GM12878 (cell line): ENCODE measurements at regions not wholly inside any gene's neighbourhood (a gene's known extent, or its start where the extent isn't known, plus 50 kb on each side); places are given as distances from the start of the nearest gene placed in this dataset.

ENCODE experiments used
- ATAC-seq: fragments of 200-7000 bp; cut with Tn5 transposase; 3 replicates; pipeline ENCODE4 v1.9.1; 2020; ENCODE audit warnings: mild to moderate bottlenecking, moderate library complexity
- BruUV-seq: library from RNA; stranded (reverse); fragments of 400-500 nt; replicated peaks from 2 replicates; lab custom pipeline; 2021; lab: Mats Ljungman, UMichigan
- CTCF ChIA-PET: fragments of 300-600 bp; sonication (Branson Sonifier 250); formaldehyde crosslinking; extraction: SDS; loops from one replicate; lab custom pipeline; 2021; ENCODE audit warnings: inconsistent platforms; lab: Yijun Ruan, JAX
- POLR2A ChIA-PET: fragments of 350-600 bp; formaldehyde crosslinking; extraction: SDS; loops from one replicate; lab custom pipeline; 2021; ENCODE audit warnings: inconsistent platforms; lab: Charles Lee
- RAD21 ChIA-PET: fragments of 300-600 bp; sonication (Branson Sonifier 250); formaldehyde crosslinking; loops from one replicate; lab custom pipeline; 2023; ENCODE audit warnings: antibody characterized with exemption; ENCODE audit not compliant: unreplicated experiment; lab: Charles Lee
- SMC1A ChIA-PET: fragments of 300-600 bp; sonication (Branson Sonifier 250); formaldehyde crosslinking; loops from one replicate; lab custom pipeline; 2023; ENCODE audit not compliant: unreplicated experiment, uncharacterized antibody; lab: Charles Lee
- DNase-seq: peaks from one replicate; pipeline ENCODE4 v3.0.0-alpha.2; 2011; ENCODE audit warnings: low read depth, low spot score
- FAIRE-seq: peaks from 3 replicates; lab custom pipeline; 2011; peaks lifted over from hg19 to GRCh38; lab: Jason Lieb, UNC
- H2AFZ ChIP-seq: 2 replicates; pipeline ENCODE4 v1.6.0; 2011; ENCODE audit warnings: low read depth, low read length, control low read depth; ENCODE audit not compliant: control insufficient read depth
- H3K27ac ChIP-seq: 2 replicates; pipeline ENCODE4 v1.5.1; 2011; ENCODE audit warnings: control low read depth; ENCODE audit not compliant: control insufficient read depth, insufficient read depth
- H3K27me3 ChIP-seq, 2 experiments: replicated peaks in 1 of 2; 2 replicates each; pipeline versions ENCODE4 v1.6.0 to v1.6.1; 2011; ENCODE audit warnings: low read length in 1 of 2; ENCODE audit not compliant: control insufficient read depth in 2 of 2, insufficient read depth in 2 of 2
- H3K36me3 ChIP-seq, 2 experiments: 2 replicates each; pipeline ENCODE4 v1.5.1; 2011; ENCODE audit warnings: low read length in 1 of 2; ENCODE audit not compliant: control insufficient read depth in 2 of 2, insufficient read depth in 2 of 2
- H3K4me1 ChIP-seq: 2 replicates; pipeline ENCODE4 v1.6.1; 2011; ENCODE audit warnings: mild to moderate bottlenecking, low read length, moderate library complexity, mixed read lengths; ENCODE audit not compliant: control insufficient read depth, insufficient read depth
- H3K4me2 ChIP-seq: 2 replicates; pipeline ENCODE4 v1.6.0; 2011; ENCODE audit warnings: control low read depth; ENCODE audit not compliant: control insufficient read depth, insufficient read depth
- H3K4me3 ChIP-seq: fragments of 200-600 bp; sonication (generic); 2 replicates; pipeline ENCODE4 v1.5.1; 2016
- H3K79me2 ChIP-seq: 2 replicates; pipeline ENCODE4 v1.6.0; 2011; ENCODE audit warnings: low read length; ENCODE audit not compliant: control insufficient read depth, insufficient read depth
- H3K9ac ChIP-seq: 2 replicates; pipeline ENCODE4 v1.8.0; 2011; ENCODE audit warnings: low read length, control low read depth, mixed read lengths; ENCODE audit not compliant: control insufficient read depth, insufficient read depth
- H3K9me3 ChIP-seq: replicated peaks from 3 replicates; pipeline ENCODE4 v1.5.1; 2011; ENCODE audit warnings: mild to moderate bottlenecking, low read length; ENCODE audit not compliant: control insufficient read depth, insufficient read depth
- H4K20me1 ChIP-seq: 2 replicates; pipeline ENCODE4 v1.6.0; 2011; ENCODE audit not compliant: control insufficient read depth, insufficient read depth
- CBFB ChIP-seq: IDR thresholded peaks from 2 replicates; pipeline ENCODE4 v1.6.1; 2016; ENCODE audit warnings: antibody characterized with exemption, low read depth
- IKZF2 ChIP-seq, 2 experiments: fragments of 450-650 bp; IDR thresholded peaks; 2 replicates each; pipeline ENCODE4 v1.6.1; 2017; ENCODE audit warnings: mild to moderate bottlenecking in 2 of 2, moderate library complexity in 2 of 2
- LARP7 ChIP-seq: fragments of 450-650 bp; IDR thresholded peaks from 2 replicates; pipeline ENCODE4 v1.6.1; 2017; ENCODE audit warnings: mild to moderate bottlenecking
- MYC ChIP-seq: IDR thresholded peaks from 2 replicates; pipeline ENCODE4 v1.6.1; 2011; ENCODE audit warnings: mild to moderate bottlenecking, low read length, moderate library complexity, inconsistent platforms; ENCODE audit not compliant: insufficient read depth, insufficient replicate concordance, insufficient read length, severe bottlenecking
- NFYA ChIP-seq: IDR thresholded peaks from 2 replicates; pipeline ENCODE4 v1.6.1; 2011; ENCODE audit warnings: low read depth, mild to moderate bottlenecking, low read length, improper control_type of control experiment, borderline replicate concordance
- NR2C1 ChIP-seq: fragments of 450-650 bp; IDR thresholded peaks from 2 replicates; pipeline ENCODE4 v1.6.1; 2017; ENCODE audit warnings: antibody characterized with exemption, mild to moderate bottlenecking, moderate library complexity
- POLR2A ChIP-seq: IDR thresholded peaks from 2 replicates; pipeline ENCODE4 v1.6.1; 2011; ENCODE audit warnings: low read depth, mild to moderate bottlenecking, low read length
- RFX5 ChIP-seq: IDR thresholded peaks from 2 replicates; pipeline ENCODE4 v1.6.1; 2011; ENCODE audit warnings: low read depth, low read length, improper control_type of control experiment
- RUNX3 ChIP-seq: IDR thresholded peaks from 2 replicates; pipeline ENCODE4 v1.6.1; 2012; ENCODE audit warnings: low read length, inconsistent platforms
- SMC3 ChIP-seq: IDR thresholded peaks from 2 replicates; pipeline ENCODE4 v1.6.1; 2011; ENCODE audit warnings: low read length, improper control_type of control experiment, borderline replicate concordance
- WGBS: methylation state at CpG from one replicate; pipeline ENCODE4 v1.1.6; 2016; ENCODE audit warnings: low lambda C conversion rate; ENCODE audit not compliant: insufficient replicate concordance, insufficient coverage; ENCODE audit errors: missing lambda C conversion rate; 5-methylcytosine and 5-hydroxymethylcytosine counted together
- in situ Hi-C: fragments of 300-500 bp; cut with MboI; formaldehyde crosslinking; loops from 9 replicates; pipeline ENCODE4 v1.14.3; 2018; ENCODE audit warnings: mixed read lengths
- intact Hi-C: fragments of 100-400 bp; cut with micrococcal nuclease; formaldehyde crosslinking; loops from one replicate; pipeline ENCODE4 v1.14.2; 2022; ENCODE audit not compliant: unreplicated experiment
- TF ChIP-seq, protein P1 (sequence below): IDR thresholded peaks from 2 replicates; pipeline ENCODE4 v1.6.1; 2012; ENCODE audit warnings: low read depth, low read length, improper control_type of control experiment
- TF ChIP-seq, protein P2 (sequence below): fragments of 150-350 bp; IDR thresholded peaks from 2 replicates; pipeline ENCODE4 v1.6.1; 2016; ENCODE audit warnings: low read depth, low read length
- TF ChIP-seq, protein P3 (sequence below): fragments of 450-650 bp; IDR thresholded peaks from 2 replicates; pipeline ENCODE4 v1.6.1; 2016; ENCODE audit warnings: mild to moderate bottlenecking
- TF ChIP-seq, protein P4 (sequence below): fragments of 450-650 bp; conservative IDR thresholded peaks from 2 replicates; pipeline ENCODE4 v1.6.1; 2017; ENCODE audit warnings: mild to moderate bottlenecking, moderate library complexity

DNA sequence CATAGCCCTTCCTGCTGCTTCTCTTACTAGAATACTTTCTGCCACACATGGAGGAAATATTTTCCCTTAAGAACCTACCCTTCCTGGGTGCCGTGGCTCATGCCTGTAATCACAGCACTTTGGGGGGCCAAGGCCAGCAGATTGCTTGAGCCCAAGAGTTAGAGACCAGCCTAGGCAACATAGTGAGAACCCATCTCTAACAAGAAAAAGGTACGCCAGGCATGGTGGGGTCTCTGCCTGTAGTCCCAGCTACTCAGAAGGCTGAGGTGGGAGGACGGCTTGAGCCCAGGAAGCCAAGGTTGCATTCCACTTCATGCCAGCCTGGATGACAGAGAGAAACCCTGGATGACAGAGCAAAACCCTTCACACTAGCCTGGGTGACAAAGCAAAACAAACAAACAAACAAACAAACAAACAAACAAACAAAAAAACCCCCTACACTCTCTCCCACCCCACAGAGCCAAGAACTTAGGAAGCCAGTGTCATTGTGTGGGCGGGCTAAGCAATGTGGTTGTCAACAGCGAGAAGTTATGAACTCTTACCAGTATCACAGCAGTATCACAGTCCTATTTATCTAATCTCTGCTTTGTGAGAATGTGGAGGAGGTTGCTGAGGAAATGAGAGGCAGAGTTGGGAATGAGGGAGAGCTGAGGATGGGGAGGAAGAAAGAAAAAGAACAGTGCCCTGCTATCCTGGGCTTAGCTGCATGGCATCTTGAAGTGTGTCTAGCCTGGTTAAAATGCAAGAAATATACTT, 53.8 kb upstream of the CLEC14A start:
- 10% methylated on average over 5 of the region's 5 CpGs for WGBS
- no peak for DNase-seq
- no peak for FAIRE-seq
- ChIA-PET SMC1A (no interaction called here), CTCF (no interaction called here), POLR2A (no interaction called here), RAD21 (no interaction called here)
- BruUV-seq, result no TSS peak
- H3K27ac ChIP-seq, result no peak overlapping the region
- no peaks in the 10 kb centered on the region for H3K79me2 ChIP-seq
- intact Hi-C loops (no loop called here), in situ Hi-C loops (no loop called here)
- H2AFZ ChIP-seq, result no peak overlapping the region
- no peaks in the 10 kb centered on the region for H3K36me3 ChIP-seq
- H4K20me1 ChIP-seq, result no peaks in the 10 kb centered on the region
- H3K4me3 ChIP-seq, result no peak overlapping the region
- H3K9me3 ChIP-seq, result no peaks in the 10 kb centered on the region
- no peak for TF ChIP-seq NR2C1
- TF ChIP-seq RFX5, result no peak
- no peak for TF ChIP-seq SMC3
- TF ChIP-seq POLR2A, result no peak
- no peak for TF ChIP-seq NFYA
- TF ChIP-seq IKZF2 (IDR thresholded peaks at IDR 0.05), result no peak
- TF ChIP-seq, protein P1, sequence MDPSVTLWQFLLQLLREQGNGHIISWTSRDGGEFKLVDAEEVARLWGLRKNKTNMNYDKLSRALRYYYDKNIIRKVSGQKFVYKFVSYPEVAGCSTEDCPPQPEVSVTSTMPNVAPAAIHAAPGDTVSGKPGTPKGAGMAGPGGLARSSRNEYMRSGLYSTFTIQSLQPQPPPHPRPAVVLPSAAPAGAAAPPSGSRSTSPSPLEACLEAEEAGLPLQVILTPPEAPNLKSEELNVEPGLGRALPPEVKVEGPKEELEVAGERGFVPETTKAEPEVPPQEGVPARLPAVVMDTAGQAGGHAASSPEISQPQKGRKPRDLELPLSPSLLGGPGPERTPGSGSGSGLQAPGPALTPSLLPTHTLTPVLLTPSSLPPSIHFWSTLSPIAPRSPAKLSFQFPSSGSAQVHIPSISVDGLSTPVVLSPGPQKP, result no peak
- no peak for TF ChIP-seq RUNX3
- TF ChIP-seq, protein P2, sequence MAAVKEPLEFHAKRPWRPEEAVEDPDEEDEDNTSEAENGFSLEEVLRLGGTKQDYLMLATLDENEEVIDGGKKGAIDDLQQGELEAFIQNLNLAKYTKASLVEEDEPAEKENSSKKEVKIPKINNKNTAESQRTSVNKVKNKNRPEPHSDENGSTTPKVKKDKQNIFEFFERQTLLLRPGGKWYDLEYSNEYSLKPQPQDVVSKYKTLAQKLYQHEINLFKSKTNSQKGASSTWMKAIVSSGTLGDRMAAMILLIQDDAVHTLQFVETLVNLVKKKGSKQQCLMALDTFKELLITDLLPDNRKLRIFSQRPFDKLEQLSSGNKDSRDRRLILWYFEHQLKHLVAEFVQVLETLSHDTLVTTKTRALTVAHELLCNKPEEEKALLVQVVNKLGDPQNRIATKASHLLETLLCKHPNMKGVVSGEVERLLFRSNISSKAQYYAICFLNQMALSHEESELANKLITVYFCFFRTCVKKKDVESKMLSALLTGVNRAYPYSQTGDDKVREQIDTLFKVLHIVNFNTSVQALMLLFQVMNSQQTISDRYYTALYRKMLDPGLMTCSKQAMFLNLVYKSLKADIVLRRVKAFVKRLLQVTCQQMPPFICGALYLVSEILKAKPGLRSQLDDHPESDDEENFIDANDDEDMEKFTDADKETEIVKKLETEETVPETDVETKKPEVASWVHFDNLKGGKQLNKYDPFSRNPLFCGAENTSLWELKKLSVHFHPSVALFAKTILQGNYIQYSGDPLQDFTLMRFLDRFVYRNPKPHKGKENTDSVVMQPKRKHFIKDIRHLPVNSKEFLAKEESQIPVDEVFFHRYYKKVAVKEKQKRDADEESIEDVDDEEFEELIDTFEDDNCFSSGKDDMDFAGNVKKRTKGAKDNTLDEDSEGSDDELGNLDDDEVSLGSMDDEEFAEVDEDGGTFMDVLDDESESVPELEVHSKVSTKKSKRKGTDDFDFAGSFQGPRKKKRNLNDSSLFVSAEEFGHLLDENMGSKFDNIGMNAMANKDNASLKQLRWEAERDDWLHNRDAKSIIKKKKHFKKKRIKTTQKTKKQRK, result no peak
- TF ChIP-seq MYC, result no peak
- TF ChIP-seq, protein P3, sequence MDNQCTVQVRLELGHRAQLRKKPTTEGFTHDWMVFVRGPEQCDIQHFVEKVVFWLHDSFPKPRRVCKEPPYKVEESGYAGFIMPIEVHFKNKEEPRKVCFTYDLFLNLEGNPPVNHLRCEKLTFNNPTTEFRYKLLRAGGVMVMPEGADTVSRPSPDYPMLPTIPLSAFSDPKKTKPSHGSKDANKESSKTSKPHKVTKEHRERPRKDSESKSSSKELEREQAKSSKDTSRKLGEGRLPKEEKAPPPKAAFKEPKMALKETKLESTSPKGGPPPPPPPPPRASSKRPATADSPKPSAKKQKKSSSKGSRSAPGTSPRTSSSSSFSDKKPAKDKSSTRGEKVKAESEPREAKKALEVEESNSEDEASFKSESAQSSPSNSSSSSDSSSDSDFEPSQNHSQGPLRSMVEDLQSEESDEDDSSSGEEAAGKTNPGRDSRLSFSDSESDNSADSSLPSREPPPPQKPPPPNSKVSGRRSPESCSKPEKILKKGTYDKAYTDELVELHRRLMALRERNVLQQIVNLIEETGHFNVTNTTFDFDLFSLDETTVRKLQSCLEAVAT, result no peak
- TF ChIP-seq LARP7, result no peak
- no peak for TF ChIP-seq CBFB
- TF ChIP-seq, protein P4, sequence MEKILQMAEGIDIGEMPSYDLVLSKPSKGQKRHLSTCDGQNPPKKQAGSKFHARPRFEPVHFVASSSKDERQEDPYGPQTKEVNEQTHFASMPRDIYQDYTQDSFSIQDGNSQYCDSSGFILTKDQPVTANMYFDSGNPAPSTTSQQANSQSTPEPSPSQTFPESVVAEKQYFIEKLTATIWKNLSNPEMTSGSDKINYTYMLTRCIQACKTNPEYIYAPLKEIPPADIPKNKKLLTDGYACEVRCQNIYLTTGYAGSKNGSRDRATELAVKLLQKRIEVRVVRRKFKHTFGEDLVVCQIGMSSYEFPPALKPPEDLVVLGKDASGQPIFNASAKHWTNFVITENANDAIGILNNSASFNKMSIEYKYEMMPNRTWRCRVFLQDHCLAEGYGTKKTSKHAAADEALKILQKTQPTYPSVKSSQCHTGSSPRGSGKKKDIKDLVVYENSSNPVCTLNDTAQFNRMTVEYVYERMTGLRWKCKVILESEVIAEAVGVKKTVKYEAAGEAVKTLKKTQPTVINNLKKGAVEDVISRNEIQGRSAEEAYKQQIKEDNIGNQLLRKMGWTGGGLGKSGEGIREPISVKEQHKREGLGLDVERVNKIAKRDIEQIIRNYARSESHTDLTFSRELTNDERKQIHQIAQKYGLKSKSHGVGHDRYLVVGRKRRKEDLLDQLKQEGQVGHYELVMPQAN, result no peak
- no peaks in the 10 kb centered on the region for H3K4me1 ChIP-seq
- H3K9ac ChIP-seq, result no peak overlapping the region
- H3K27me3 ChIP-seq, result no peaks in the 10 kb centered on the region
- H3K4me2 ChIP-seq, result no peak overlapping the region
- no peak for ATAC-seq
